ENCODE measurements at regions not wholly inside any gene's neighbourhood (a gene's known extent, or its start where the extent isn't known, plus 50 kb on each side); places are given as distances from the start of the nearest gene placed in this dataset.

DNA sequence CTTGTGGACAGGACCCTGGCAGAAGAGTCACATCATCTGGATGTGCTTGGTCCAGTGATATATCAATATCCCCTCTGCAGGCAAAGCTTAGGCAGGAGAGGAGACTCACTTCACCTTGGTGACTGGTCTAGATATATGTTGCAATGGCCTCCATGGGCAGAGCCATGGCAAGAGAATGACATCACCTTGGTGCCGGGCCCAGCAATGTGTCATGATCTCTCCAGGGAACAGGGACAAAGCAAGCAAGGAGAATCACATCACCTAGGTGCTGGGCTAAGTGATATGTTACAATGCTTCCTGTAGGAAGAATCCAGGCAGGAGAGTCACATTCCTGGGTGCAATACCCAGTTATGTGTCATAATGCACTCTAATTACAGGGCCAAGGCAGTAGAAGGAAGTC is 2106.2 kb downstream of the TP53TG3F start:
- no peaks in the 10 kb centered on the region for H3K4me1 ChIP-seq
- H3K4me3 ChIP-seq (ENCODE audit: low read depth, low read length) = no peak overlapping the region
- H3K36me3 ChIP-seq = no peaks in the 10 kb centered on the region
- H3K27me3 ChIP-seq = no peaks in the 10 kb centered on the region
- DNase-seq = no peak
- TF ChIP-seq, protein P1, sequence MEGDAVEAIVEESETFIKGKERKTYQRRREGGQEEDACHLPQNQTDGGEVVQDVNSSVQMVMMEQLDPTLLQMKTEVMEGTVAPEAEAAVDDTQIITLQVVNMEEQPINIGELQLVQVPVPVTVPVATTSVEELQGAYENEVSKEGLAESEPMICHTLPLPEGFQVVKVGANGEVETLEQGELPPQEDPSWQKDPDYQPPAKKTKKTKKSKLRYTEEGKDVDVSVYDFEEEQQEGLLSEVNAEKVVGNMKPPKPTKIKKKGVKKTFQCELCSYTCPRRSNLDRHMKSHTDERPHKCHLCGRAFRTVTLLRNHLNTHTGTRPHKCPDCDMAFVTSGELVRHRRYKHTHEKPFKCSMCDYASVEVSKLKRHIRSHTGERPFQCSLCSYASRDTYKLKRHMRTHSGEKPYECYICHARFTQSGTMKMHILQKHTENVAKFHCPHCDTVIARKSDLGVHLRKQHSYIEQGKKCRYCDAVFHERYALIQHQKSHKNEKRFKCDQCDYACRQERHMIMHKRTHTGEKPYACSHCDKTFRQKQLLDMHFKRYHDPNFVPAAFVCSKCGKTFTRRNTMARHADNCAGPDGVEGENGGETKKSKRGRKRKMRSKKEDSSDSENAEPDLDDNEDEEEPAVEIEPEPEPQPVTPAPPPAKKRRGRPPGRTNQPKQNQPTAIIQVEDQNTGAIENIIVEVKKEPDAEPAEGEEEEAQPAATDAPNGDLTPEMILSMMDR (IDR thresholded peaks at IDR 0.05; ENCODE audit: low read depth, low read length) = no peak
- peaks cover 10% of the 10 kb centered on the region; the same call in 1 of the 2 replicates for H3K9me3 ChIP-seq

DNA sequence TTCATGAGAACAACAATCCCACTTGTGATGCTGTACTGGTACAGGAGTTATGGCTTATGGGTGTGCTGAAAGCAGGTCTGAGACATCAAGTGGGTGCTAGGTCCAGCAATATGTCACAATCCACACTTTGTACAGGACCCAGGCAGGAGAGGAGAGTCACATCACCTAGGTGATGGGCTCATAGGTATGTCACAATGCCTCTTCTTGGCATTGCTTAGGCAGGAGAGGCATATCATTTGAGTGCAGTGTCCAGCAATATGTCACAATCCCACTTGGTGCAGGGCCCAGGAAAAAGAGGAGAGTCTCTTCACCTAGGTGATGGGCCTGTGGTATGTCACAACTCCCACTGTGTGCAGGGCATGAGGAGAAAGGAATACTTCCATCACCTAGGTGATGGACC is 2110.0 kb downstream of the TP53TG3F start:
- no peaks in the 10 kb centered on the region for H3K4me1 ChIP-seq

GRCh38 chr16:35570946-35571345 is 2111.5 kb downstream of the TP53TG3F start:
- TF ChIP-seq, protein P1 (IDR thresholded peaks at IDR 0.05; ENCODE audit: low read depth, low read length) = no peak
- no peak overlapping the region for H3K4me3 ChIP-seq (ENCODE audit: low read depth, low read length)
- no peak for DNase-seq
- no peaks in the 10 kb centered on the region for H3K4me1 ChIP-seq
- peaks cover 4% of the 10 kb centered on the region; the same call in 1 of the 2 replicates for H3K9me3 ChIP-seq
- no peaks in the 10 kb centered on the region for H3K36me3 ChIP-seq
- H3K27me3 ChIP-seq = no peaks in the 10 kb centered on the region

More for the DNA sequence above, 2110.0 kb downstream of the TP53TG3F start:
- H3K4me3 ChIP-seq (ENCODE audit: low read depth, low read length) = no peak overlapping the region
- DNase-seq = no peak
- TF ChIP-seq, protein P1 (IDR thresholded peaks at IDR 0.05; ENCODE audit: low read depth, low read length) = no peak
- no peaks in the 10 kb centered on the region for H3K36me3 ChIP-seq
- H3K9me3 ChIP-seq = peaks cover 10% of the 10 kb centered on the region; the same call in 1 of the 2 replicates
- no peaks in the 10 kb centered on the region for H3K27me3 ChIP-seq

DNA sequence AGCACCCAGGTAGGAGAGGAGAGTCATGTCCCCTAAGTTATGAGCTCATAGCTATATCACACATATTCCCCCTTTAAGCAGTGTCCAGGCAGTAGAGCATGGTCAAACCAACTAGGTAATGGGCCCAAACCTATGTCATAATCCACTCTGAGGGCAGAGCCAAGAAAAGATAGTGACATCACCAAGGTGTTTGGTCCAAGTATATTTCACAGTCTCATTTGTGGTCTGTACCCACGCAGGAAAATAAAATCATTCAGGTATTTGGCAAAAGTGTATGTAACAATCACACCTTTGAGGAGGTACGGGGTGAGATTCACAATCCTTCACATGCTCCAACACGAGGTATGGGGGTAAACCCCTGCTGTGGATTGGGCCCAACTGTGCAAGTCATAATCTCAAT is 2112.8 kb downstream of the TP53TG3F start:
- no peaks in the 10 kb centered on the region for H3K36me3 ChIP-seq
- peaks cover 4% of the 10 kb centered on the region; the same call in 1 of the 2 replicates for H3K9me3 ChIP-seq
- TF ChIP-seq, protein P1 (IDR thresholded peaks at IDR 0.05; ENCODE audit: low read depth, low read length) = no peak
- no peak overlapping the region for H3K4me3 ChIP-seq (ENCODE audit: low read depth, low read length)
- H3K27me3 ChIP-seq = no peaks in the 10 kb centered on the region
- DNase-seq = no peak
- H3K4me1 ChIP-seq = no peaks in the 10 kb centered on the region

DNA sequence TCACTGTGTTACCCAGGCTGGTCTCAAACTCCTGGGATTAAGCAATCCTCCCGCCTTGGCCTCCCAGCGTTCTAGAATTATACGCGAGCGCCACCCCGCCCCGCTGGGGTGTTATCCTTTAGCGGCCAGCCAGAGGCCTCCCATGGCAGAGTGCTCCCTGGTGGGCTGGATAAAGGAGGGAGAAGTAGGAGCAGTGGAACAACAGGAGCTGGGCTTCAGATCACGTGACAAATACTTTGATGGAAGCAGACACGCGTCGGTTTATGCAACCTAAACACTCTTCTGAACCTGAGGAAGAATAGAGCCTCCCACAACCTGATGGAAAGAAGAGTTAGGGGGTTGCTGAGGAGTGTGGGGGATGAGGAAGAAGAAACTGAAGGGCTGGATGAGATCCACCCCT is 2114.0 kb downstream of the TP53TG3F start:
- Histone ChIP-seq H3K4me1 (no peaks in the 10 kb centered on the region), H3K9me3 (peaks cover 4% of the 10 kb centered on the region; the same call in 1 of the 2 replicates), H3K36me3 (no peaks in the 10 kb centered on the region), H3K27me3 (no peaks in the 10 kb centered on the region), H3K4me3 (ENCODE audit: low read depth, low read length) (no peak overlapping the region)
- TF ChIP-seq, protein P1 (IDR thresholded peaks at IDR 0.05; ENCODE audit: low read depth, low read length) = no peak
- DNase-seq = no peak

DNA sequence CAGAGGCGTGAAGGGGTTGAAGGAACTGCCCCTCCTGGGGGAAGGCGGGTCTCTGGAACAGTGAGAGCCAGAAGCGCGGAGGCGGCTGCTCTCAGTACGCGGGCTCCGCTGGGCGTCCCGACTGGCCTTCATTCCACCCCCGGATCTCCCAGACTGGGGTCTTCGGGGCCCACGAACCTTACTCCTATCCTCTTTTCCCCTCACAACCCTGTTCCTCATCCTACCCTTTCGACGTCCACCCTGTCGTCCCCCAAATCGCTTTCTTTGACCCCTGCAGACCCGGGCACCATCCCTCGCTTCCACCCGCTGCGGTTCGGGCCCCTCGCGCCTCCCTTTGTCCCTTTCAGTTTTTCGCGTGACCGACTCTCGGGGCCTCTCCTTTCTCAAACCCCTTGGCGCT is 2114.6 kb downstream of the TP53TG3F start:
- Histone ChIP-seq H3K4me1 (no peaks in the 10 kb centered on the region), H3K36me3 (no peaks in the 10 kb centered on the region), H3K9me3 (peaks cover 4% of the 10 kb centered on the region; the same call in 1 of the 2 replicates), H3K27me3 (no peaks in the 10 kb centered on the region), H3K4me3 (ENCODE audit: low read depth, low read length) (no peak overlapping the region)
- TF ChIP-seq, protein P1 (IDR thresholded peaks at IDR 0.05; ENCODE audit: low read depth, low read length) = no peak
- no peak for DNase-seq
